Epidermal melanocyte (primary cell): ENCODE measurements at regions not wholly inside any gene's neighbourhood (a gene's known extent, or its start where the extent isn't known, plus 50 kb on each side); places are given as distances from the start of the nearest gene placed in this dataset.
"Not testable (repeated sequence)": the region's sequence is repeated elsewhere in the genome, so short reads cannot be mapped to it uniquely, and the experiment has no call there.

Experiments
- DNase-seq: peaks from one replicate; pipeline ENCODE4 v3.0.0; 2011; ENCODE audit warnings: low spot score; ENCODE audit not compliant: insufficient read length

DNA sequence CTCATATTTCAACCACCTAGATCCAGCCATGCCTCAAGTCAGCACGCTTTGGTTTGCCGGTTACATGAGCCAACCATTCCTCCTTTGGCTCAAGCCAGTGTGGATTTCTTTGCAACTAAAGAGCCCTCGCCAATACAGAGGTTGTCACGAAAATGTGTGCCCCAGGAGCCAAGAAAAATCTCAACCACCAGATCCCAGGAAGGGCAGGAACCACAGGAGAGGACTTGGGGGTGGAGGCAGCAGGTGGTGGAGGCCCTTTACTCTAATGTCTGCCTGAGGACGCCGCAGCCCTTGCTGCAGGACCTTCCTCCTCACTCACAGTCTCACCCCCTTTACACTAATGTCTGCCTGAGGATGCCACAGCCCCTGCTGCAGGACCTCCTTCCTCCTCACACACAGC, 144.8 kb upstream of the PHACTR3 start:
- no peak for DNase-seq

DNA sequence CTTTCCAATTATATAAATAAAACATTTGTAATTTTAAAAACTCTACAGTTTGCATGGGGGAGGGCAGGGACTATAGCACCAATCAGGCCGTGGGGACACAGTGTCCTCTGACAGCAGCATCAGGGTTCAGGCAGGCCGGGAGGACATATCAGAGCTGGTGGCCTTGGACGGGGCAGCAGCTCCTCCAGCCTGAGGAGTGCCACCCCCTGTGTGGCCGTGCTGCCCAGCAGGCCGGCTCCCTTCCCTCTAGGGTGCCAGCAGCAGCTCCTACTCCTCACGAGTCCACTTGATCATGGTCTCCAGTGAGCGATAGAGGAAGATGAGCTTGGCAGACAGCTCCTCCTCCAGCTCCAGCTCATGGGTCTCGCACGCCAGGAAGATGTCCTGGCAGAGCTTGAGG, 144.0 kb upstream of the PHACTR3 start:
- DNase-seq: no peak

DNA sequence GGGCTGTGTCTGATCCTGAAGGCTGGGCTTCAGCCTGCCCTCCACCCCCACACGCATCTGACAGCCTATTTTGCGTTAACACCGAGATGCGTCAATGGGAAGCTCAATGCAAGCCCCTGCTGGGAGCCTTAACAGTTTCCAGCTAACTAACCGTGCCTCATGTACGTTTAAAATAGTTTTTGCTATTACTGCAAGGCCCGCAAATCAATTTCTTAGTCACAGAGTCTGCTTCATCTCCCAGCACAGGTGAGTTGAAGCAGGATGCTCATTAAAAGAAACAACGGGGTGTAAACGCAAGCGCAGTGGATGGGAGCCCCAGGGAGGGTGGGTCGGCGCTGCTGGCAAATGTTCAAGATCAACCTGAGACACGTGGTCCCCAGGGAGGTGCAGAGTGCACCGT, 142.8 kb upstream of the PHACTR3 start:
- no peak for DNase-seq

- DNase-seq: no peak
These were observed 142.1 kb upstream of the PHACTR3 start for GRCh38 chr20:59462249-59462648.

- DNase-seq: no peak
These were observed 140.8 kb upstream of the PHACTR3 start for GRCh38 chr20:59463541-59463940.

DNA sequence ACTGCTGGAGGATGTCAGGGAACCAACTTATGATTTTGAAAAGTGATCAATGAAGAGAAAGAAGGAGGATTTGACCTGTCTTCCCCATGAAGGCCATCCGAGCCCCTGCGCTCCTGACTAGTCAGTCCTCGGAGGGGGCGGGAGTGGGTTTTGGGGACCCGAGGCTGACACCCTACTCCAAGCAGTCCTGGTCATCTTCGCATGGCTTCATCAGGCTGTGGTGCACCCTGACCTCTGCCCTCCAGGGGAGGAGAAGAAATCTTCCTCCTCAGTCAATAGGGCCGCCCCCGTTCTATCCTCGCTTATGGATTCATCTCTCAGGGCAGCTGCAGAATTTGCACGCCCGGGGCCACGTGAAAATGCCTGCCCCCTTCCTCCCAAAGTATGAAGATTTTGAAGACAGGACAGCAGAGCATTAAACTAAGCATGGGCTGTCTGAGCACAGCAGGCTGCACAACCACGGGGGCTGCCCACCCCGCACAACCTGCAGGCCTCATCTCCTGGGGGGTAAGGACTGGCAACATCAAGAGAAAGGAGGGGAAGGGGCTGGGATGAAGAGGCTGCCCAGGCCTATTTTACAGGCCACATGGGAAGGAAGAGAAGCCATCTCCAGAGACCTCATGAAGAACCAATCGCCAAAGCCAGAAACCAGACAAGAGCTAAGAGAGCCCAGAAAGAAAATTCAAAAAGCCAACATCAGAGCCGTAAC, 138.1 kb upstream of the PHACTR3 start:
- DNase-seq: no peak

DNA sequence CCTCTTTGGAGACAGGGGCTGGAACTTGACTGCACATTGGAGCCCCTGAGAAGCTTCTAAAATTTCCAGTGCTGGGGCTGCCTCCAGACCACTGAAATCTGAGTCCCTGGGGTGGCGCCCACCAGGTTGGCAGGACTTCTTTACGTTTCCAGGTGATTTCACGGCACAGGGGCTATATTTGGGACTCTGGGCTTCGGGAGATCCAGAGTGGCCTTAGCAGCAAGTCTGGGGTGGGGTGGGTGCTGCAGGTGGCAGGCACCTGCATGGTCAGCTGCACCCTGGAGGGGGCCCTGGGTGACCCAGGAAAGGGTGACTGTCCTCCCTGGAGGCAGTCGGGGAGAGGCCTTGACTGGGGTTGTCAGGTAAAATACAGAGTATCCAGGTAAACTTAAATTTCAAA, 135.5 kb upstream of the PHACTR3 start:
- DNase-seq: no peak

GRCh38 chr20:59469267-59470252, 134.8 kb upstream of the PHACTR3 start:
- no peak for DNase-seq

DNA sequence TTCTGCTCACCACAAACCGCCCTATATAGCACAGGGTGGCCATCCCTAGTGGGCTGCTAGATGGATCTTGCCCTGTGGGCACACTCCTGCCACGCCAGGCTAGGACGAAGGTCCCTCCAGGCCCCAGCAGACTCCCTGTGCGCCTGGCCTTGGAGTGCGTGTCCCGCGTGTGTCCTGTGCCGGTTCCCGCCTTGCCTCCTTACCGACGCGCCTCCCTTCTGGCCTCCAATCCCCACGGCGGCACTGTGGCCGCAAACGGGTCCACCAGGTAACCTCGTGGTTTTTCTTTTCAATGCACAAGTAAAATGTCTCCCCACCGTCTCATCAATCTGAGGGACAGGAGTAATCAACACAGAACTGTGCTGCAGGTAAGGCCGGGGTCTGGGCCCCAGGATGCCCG, 133.8 kb upstream of the PHACTR3 start:
- DNase-seq: no peak

GRCh38 chr20:59471653-59472421, 132.5 kb upstream of the PHACTR3 start:
- DNase-seq: no peak

DNA sequence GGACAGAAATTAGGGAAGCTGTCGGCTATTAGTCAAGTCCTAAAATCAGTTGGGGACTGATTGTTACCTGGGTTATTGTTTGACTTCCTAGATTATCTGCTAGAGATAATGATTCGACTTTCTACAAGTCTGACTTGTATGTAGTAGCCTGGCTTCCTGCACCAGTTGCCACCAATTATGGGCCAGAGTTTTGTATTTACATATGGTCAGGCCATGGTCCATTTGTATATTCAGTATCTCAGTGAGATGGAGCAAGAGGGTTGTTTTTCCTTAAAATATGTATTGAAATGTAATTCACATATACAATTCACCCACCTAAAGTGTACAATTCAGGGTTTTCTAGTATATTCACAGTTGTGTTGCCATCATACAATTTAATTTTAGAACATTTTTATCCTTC, 130.6 kb upstream of the PHACTR3 start:
- no peak for DNase-seq

GRCh38 chr20:59481067-59481466, 123.3 kb upstream of the PHACTR3 start:
- no peak for DNase-seq

DNA sequence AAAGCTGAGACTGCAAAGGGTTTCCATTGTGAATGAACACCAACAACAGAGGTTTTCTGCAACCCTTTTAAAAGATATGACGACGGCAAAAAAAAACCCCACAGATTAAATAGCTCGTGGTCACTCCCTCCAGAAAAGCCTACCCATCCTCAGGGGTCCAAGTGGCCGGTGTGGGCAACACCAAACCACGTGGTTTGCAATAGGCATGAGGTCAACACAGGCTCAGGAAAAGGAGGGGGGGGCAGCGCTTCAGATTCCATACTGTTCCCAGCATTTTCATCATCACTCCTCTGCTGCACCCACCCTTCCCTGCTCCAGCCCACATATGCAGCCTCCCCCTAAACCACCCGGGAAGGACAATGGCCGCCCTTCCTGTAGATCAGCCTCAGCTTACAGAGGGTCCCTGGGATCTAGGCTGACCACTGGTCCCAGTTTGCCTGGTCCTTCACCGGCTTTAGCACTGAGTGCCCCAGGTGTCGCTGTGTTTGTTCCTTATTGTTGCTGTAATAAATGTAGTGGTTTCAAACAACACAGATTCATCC, 122.8 kb upstream of the PHACTR3 start:
- DNase-seq: no peak

- no peak for DNase-seq
These were observed 121.8 kb upstream of the PHACTR3 start for GRCh38 chr20:59482351-59483187.

DNA sequence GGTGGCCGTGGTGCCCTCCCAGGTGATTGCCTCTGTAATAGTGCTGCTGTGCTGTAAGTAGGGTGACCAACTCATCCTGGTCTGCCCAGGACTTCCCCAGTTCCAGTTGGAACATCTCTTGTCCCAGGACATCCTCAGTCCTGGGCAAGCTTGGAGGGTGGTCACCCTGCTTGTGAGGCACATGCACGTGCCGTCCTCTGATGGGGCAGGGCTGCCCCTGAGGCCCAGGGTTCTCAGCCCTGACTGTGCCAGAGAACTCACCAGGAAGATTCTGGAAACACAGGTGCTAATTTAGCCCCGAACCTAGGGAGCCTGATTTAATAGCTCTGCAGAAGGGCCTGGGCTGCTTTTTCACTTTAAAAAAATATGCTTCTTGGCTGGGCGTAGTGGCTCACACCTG, 120.9 kb upstream of the PHACTR3 start:
- DNase-seq: no peak

- no peak for DNase-seq
These were observed 120.1 kb upstream of the PHACTR3 start for GRCh38 chr20:59484228-59484627.

- DNase-seq: no peak
These were observed 118.5 kb upstream of the PHACTR3 start for GRCh38 chr20:59485576-59486454.

- DNase-seq: not testable (repeated sequence)
These were observed 115.9 kb upstream of the PHACTR3 start for GRCh38 chr20:59488459-59488858.

GRCh38 chr20:59490196-59491004, 113.9 kb upstream of the PHACTR3 start:
- DNase-seq: not testable (repeated sequence)
